Putamen (tissue), 1 donor: ENCODE measurements at regions not wholly inside any gene's neighbourhood (a gene's known extent, or its start where the extent isn't known, plus 50 kb on each side); places are given as distances from the start of the nearest gene placed in this dataset.

ENCODE experiments used
- DNase-seq: peaks from one replicate; pipeline ENCODE4 v3.0.0-alpha.2; 2016; ENCODE audit warnings: low spot score

GRCh38 chr14:94717808-94718207 lies 52.1 kb downstream of the GSC start:
- no peak for DNase-seq

- DNase-seq, result no peak
Observed at GRCh38 chr14:94716976-94717375, 52.9 kb downstream of the GSC start.

- no peak for DNase-seq
Observed at GRCh38 chr14:94713115-94713514, 56.8 kb downstream of the GSC start.

GRCh38 chr14:94710731-94711130 lies 59.2 kb downstream of the GSC start:
- no peak for DNase-seq

- DNase-seq, result no peak
Observed at GRCh38 chr14:94707494-94707893, 62.4 kb downstream of the GSC start.

- no peak for DNase-seq
Observed at GRCh38 chr14:94706133-94706532, 63.8 kb downstream of the GSC start.

GRCh38 chr14:94702629-94703028 lies 67.3 kb downstream of the GSC start:
- no peak for DNase-seq

GRCh38 chr14:94701861-94702370 lies 68.0 kb downstream of the GSC start:
- no peak for DNase-seq

GRCh38 chr14:94700336-94700735 lies 69.6 kb downstream of the GSC start:
- no peak for DNase-seq

GRCh38 chr14:94699831-94700230 lies 70.1 kb downstream of the GSC start:
- no peak for DNase-seq

- no peak for DNase-seq
Observed at GRCh38 chr14:94697773-94698556, 71.9 kb downstream of the GSC start.

GRCh38 chr14:94696518-94696917 lies 73.4 kb downstream of the GSC start:
- DNase-seq, result no peak

- no peak for DNase-seq
Observed at GRCh38 chr14:94695231-94695630, 74.7 kb downstream of the GSC start.

- DNase-seq, result no peak
Observed at GRCh38 chr14:94691660-94692034, 78.3 kb downstream of the GSC start.

GRCh38 chr14:94690896-94691659 lies 78.8 kb downstream of the GSC start:
- DNase-seq, result no peak

GRCh38 chr14:94690486-94690885 lies 78.3 kb downstream of the SERPINA3 start:
- no peak for DNase-seq

- no peak for DNase-seq
Observed at GRCh38 chr14:94689985-94690400, 77.8 kb downstream of the SERPINA3 start.

- DNase-seq, result peak; percentile 35
Observed at GRCh38 chr14:94689218-94689984, 77.2 kb downstream of the SERPINA3 start.

GRCh38 chr14:94686511-94687160 lies 74.4 kb downstream of the SERPINA3 start:
- no peak for DNase-seq

- no peak for DNase-seq
Observed at GRCh38 chr14:94685681-94686485, 73.7 kb downstream of the SERPINA3 start.

GRCh38 chr14:94685166-94685581 lies 73.0 kb downstream of the SERPINA3 start:
- no peak for DNase-seq
